GM12892 (cell line): ENCODE measurements at regions not wholly inside any gene's neighbourhood (a gene's known extent, or its start where the extent isn't known, plus 50 kb on each side); places are given as distances from the start of the nearest gene placed in this dataset.

ENCODE experiments used
- POLR2A ChIP-seq: IDR thresholded peaks from 2 replicates; pipeline ENCODE4 v1.6.1; 2011; ENCODE audit warnings: low read depth, low read length, control low read depth
- POLR2AphosphoS5 ChIP-seq: IDR thresholded peaks from 2 replicates; pipeline ENCODE4 v1.6.1; 2011; ENCODE audit warnings: low read depth, low read length, control low read depth
- TAF1 ChIP-seq: IDR thresholded peaks from 2 replicates; pipeline ENCODE4 v1.6.1; 2011; ENCODE audit warnings: low read depth, mild to moderate bottlenecking, control low read depth, low read length, borderline replicate concordance

DNA sequence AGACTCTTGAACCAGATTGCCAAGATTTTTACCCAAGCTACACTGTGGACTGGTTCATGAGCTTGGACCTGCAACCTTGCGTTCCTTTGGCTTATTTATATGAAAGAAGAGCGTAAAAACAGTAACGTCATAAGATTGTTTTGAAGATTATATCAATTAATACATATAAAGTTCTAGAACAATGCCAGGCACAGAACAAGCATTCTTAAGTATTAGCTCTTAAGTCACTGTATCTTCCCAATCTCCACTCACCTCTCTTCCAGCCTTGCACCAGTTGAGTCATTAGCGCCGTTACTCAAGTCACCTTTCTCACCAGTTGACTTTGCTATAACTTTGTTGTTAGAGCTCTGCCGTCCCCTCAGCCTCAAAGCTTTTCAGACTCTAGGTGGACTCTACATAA, 415.7 kb downstream of the PLK2 start:
- TF ChIP-seq POLR2A: no peak
- TF ChIP-seq TAF1: no peak
- no peak for TF ChIP-seq POLR2AphosphoS5
